ENCODE measurements at regions not wholly inside any gene's neighbourhood (a gene's known extent, or its start where the extent isn't known, plus 50 kb on each side); places are given as distances from the start of the nearest gene placed in this dataset.

DNA sequence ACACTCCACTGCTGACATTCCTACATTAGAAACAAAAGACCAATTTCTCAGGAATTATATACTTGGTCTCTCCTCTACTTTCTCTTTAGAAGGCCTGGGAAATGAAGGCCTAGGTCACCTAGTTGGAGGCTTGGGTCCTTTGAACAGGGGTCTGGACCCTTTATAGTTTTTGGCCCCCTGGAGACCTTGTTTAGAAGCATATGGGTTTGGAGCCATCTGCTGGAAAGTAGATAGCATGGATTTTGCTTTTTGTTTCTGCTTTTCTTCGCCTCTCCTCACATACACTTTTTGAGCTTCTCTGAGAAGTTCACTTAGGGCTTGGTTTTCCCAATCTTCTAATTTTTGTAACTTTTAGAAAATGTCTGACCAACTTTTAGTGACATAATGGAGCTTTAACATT, 67.1 kb upstream of the CDK20 start:
- ChIA-PET CTCF (no interaction called here), POLR2A (no interaction called here)
- Mint-ChIP-seq H3K4me1 (no peaks in the 10 kb centered on the region), H3K9me3 (peaks cover 25% of the 10 kb centered on the region), H3K27me3 (peaks cover 3% of the 10 kb centered on the region), H3K4me3 (no peak overlapping the region), H3K36me3 (ENCODE audit: low read depth) (no peaks in the 10 kb centered on the region), H3K27ac (no peak overlapping the region)
- intact Hi-C loops (cut with micrococcal nuclease) = no loop called here
- ATAC-seq (ENCODE audit: low read depth) (no peak), DNase-seq (no peak)
- TF ChIP-seq, protein P1, sequence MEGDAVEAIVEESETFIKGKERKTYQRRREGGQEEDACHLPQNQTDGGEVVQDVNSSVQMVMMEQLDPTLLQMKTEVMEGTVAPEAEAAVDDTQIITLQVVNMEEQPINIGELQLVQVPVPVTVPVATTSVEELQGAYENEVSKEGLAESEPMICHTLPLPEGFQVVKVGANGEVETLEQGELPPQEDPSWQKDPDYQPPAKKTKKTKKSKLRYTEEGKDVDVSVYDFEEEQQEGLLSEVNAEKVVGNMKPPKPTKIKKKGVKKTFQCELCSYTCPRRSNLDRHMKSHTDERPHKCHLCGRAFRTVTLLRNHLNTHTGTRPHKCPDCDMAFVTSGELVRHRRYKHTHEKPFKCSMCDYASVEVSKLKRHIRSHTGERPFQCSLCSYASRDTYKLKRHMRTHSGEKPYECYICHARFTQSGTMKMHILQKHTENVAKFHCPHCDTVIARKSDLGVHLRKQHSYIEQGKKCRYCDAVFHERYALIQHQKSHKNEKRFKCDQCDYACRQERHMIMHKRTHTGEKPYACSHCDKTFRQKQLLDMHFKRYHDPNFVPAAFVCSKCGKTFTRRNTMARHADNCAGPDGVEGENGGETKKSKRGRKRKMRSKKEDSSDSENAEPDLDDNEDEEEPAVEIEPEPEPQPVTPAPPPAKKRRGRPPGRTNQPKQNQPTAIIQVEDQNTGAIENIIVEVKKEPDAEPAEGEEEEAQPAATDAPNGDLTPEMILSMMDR (IDR thresholded peaks at IDR 0.05) = no peak

DNA sequence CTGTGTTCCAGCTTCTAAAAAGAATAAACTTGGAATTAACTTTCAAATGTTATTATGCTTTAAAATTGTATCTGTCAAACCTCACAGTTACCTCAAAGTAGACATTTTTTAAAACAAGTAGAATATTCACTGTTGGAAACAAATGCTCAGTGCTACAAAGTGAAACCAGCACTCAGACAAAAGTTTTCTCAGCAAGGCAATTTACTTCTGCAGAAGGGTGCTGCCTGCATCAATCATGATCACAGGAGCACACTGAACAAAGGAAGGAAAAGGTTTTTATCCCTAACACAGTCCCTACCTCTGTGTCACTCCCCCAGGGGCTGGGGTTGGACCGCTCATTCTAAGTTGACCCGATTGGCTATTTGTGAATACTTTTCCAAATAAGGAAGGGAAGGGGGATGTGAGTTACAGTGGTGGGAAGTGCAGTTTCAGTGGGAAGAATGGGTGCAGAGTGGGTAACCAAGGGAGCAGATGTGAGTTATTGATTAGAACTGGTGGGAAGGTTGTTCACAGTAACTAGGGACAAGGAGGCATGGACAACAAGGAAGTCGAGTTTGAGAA, 63.0 kb upstream of the CDK20 start:
- no peak overlapping the region for H3K4me3 Mint-ChIP-seq
- CTCF ChIA-PET = no interaction called here
- no peak for ATAC-seq (ENCODE audit: low read depth)
- H3K4me1 Mint-ChIP-seq = no peaks in the 10 kb centered on the region
- DNase-seq = no peak
- TF ChIP-seq, protein P1 (IDR thresholded peaks at IDR 0.05) = no peak
- peaks cover 9% of the 10 kb centered on the region for H3K27me3 Mint-ChIP-seq
- H3K36me3 Mint-ChIP-seq (ENCODE audit: low read depth) = no peaks in the 10 kb centered on the region
- no peak overlapping the region for H3K27ac Mint-ChIP-seq
- intact Hi-C loops (cut with micrococcal nuclease) = no loop called here
- H3K9me3 Mint-ChIP-seq = peaks cover 18% of the 10 kb centered on the region
- POLR2A ChIA-PET = no interaction called here

DNA sequence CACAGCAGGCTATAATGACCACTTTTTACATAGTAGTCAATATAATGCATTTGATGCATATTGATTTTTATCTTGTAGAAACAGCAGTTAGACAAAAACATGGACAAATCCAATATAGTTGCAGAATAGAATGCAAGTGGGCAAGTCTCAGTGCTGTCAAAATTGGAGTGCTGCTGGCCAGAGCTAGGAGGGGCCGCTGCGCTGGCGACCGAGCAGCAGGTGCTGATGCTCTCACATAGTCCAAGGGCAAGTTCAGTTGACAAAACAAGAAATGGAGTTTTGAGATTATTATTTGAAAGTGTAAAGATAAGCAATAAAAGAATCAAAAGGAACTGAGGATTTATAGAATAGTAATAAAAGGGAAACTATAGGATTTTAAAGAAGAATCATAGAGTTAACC, 60.6 kb upstream of the CDK20 start:
- H3K9me3 Mint-ChIP-seq = peaks cover 16% of the 10 kb centered on the region
- no peaks in the 10 kb centered on the region for H3K36me3 Mint-ChIP-seq (ENCODE audit: low read depth)
- H3K27me3 Mint-ChIP-seq = peaks cover 6% of the 10 kb centered on the region
- ChIA-PET CTCF (no interaction called here), POLR2A (no interaction called here)
- DNase-seq (no peak), ATAC-seq (ENCODE audit: low read depth) (no peak)
- TF ChIP-seq, protein P1 (IDR thresholded peaks at IDR 0.05) = no peak
- intact Hi-C loops (cut with micrococcal nuclease) = no loop called here
- no peaks in the 10 kb centered on the region for H3K4me1 Mint-ChIP-seq
- no peak overlapping the region for H3K27ac Mint-ChIP-seq
- no peak overlapping the region for H3K4me3 Mint-ChIP-seq

DNA sequence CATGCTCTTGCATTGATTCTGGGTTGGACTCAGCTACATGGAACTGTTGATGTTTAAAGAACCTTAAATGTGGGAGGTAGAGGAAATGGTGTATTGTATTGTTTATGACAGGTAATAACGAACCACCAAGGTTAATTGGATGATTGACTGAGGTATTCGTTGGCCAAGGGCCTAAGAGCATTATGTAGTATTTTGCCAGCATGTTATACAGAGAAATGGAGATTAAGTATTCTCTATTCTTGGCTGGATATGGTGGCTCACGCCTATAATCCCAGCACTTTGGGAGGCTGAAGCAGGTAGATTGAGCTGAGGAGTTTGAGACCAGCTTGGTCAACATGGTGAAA, 59.0 kb upstream of the CDK20 start:
- Mint-ChIP-seq H3K4me3 (no peak overlapping the region), H3K27ac (no peak overlapping the region), H3K9me3 (peaks cover 14% of the 10 kb centered on the region), H3K4me1 (no peaks in the 10 kb centered on the region), H3K36me3 (ENCODE audit: low read depth) (no peaks in the 10 kb centered on the region), H3K27me3 (peaks cover 6% of the 10 kb centered on the region)
- DNase-seq = no peak
- intact Hi-C loops (cut with micrococcal nuclease) = no loop called here
- POLR2A ChIA-PET = no interaction called here
- CTCF ChIA-PET = no interaction called here
- TF ChIP-seq, protein P1 (IDR thresholded peaks at IDR 0.05) = no peak
- ATAC-seq (ENCODE audit: low read depth) = no peak

DNA sequence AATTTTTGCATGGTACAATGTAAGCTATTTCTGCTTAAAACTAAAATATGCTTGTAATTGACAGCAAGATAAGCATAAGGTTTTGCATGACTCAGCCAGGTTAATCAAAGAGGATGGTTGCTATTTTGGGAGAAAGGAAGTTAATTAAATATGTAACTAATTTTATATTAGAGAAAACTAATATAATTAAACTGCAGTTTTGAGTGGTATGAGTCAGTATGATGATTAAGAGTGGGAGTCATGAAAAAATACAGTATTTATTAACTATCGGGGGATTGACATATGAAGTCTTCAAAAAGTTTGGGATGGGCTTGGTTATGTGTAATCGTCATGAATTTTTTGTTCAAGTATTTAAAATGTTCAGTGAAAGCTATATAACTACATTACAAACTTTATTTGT, 54.0 kb upstream of the CDK20 start:
- DNase-seq (no peak), ATAC-seq (ENCODE audit: low read depth) (no peak)
- CTCF ChIA-PET = no interaction called here
- Mint-ChIP-seq H3K4me1 (no peaks in the 10 kb centered on the region), H3K9me3 (no peaks in the 10 kb centered on the region), H3K27ac (no peak overlapping the region), H3K36me3 (ENCODE audit: low read depth) (no peaks in the 10 kb centered on the region), H3K4me3 (no peak overlapping the region), H3K27me3 (peaks cover 4% of the 10 kb centered on the region)
- TF ChIP-seq, protein P1 (IDR thresholded peaks at IDR 0.05) = no peak
- POLR2A ChIA-PET = no interaction called here
- intact Hi-C loops (cut with micrococcal nuclease) = no loop called here
